IMR-90 (cell line): ENCODE measurements at regions not wholly inside any gene's neighbourhood (a gene's known extent, or its start where the extent isn't known, plus 50 kb on each side); places are given as distances from the start of the nearest gene placed in this dataset.

Experiments
- ATAC-seq: fragments of 200-7000 bp; cut with Tn5 transposase; 2 replicates; pipeline ENCODE4 v1.9.1; 2020; ENCODE audit warnings: low read depth, mild to moderate bottlenecking, moderate library complexity
- BruUV-seq: library from RNA; stranded (reverse); fragments of 400-500 nt; replicated peaks from 2 replicates; lab custom pipeline; 2021; lab: Mats Ljungman, UMichigan
- CTCF ChIA-PET: fragments of 300-600 bp; formaldehyde crosslinking; extraction: SDS; loops from one replicate; lab custom pipeline; 2021; ENCODE audit warnings: antibody characterized with exemption; lab: Yijun Ruan, JAX
- POLR2A ChIA-PET: fragments of 300-600 bp; sonication (Branson Sonifier 250); formaldehyde crosslinking; loops from one replicate; lab custom pipeline; 2022; ENCODE audit warnings: antibody characterized with exemption; ENCODE audit not compliant: unreplicated experiment; lab: Charles Lee
- DNase-seq: peaks from one replicate; pipeline ENCODE4 v3.0.0; 2013
- H2AFZ ChIP-seq: replicated peaks from 2 replicates; pipeline ENCODE3; 2013; ENCODE audit warnings: low read length, mild to moderate bottlenecking; ENCODE audit not compliant: poor library complexity
- H2AK5ac ChIP-seq: 2 replicates; pipeline ENCODE4 v1.6.1; 2013; ENCODE audit warnings: low read depth, low read length, inconsistent platforms
- H2AK9ac ChIP-seq: replicated peaks from 2 replicates; pipeline ENCODE3; 2013; ENCODE audit warnings: mild to moderate bottlenecking, low read depth, low read length, moderate library complexity; ENCODE audit not compliant: poor library complexity
- H2BK120ac ChIP-seq: 2 replicates; pipeline ENCODE4 v1.6.1; 2013; ENCODE audit warnings: low read depth, low read length, inconsistent platforms
- H2BK15ac ChIP-seq: 3 replicates; pipeline ENCODE4 v1.6.1; 2013; ENCODE audit warnings: low read depth, low read length, inconsistent platforms
- H2BK20ac ChIP-seq: 2 replicates; pipeline ENCODE4 v1.6.1; 2013; ENCODE audit warnings: low read depth, mild to moderate bottlenecking, inconsistent platforms, low read length, moderate library complexity
- H2BK5ac ChIP-seq: 2 replicates; pipeline ENCODE4 v1.6.1; 2013; ENCODE audit warnings: mild to moderate bottlenecking, low read depth, low read length, inconsistent platforms; ENCODE audit not compliant: poor library complexity, severe bottlenecking
- H3K14ac ChIP-seq: replicated peaks from 2 replicates; pipeline ENCODE4 v1.6.1; 2013; ENCODE audit warnings: low read depth, low read length, inconsistent platforms
- H3K18ac ChIP-seq: 2 replicates; pipeline ENCODE4 v1.6.1; 2013; ENCODE audit warnings: low read depth, low read length, control low read depth
- H3K23ac ChIP-seq: 2 replicates; pipeline ENCODE4 v1.6.1; 2013; ENCODE audit warnings: low read depth, low read length, inconsistent platforms
- H3K27ac ChIP-seq: 2 replicates; pipeline ENCODE4 v1.5.1; 2013; ENCODE audit warnings: mild to moderate bottlenecking, control low read depth, low read length; ENCODE audit not compliant: insufficient read depth
- H3K27me3 ChIP-seq: 2 replicates; pipeline ENCODE4 v1.6.1; 2013; ENCODE audit warnings: low read length; ENCODE audit not compliant: control insufficient read depth, insufficient read depth
- H3K36me3 ChIP-seq: 2 replicates; pipeline ENCODE4 v1.6.1; 2013; ENCODE audit warnings: low read length, mixed read lengths; ENCODE audit not compliant: control insufficient read depth, insufficient read depth
- H3K4ac ChIP-seq: 2 replicates; pipeline ENCODE4 v1.6.1; 2013; ENCODE audit warnings: low read depth, low read length, inconsistent platforms
- H3K4me1 ChIP-seq: 2 replicates; pipeline ENCODE4 v1.6.1; 2013; ENCODE audit warnings: low read length, mixed read lengths; ENCODE audit not compliant: control insufficient read depth, insufficient read depth
- H3K4me2 ChIP-seq: 2 replicates; pipeline ENCODE4 v1.6.1; 2013; ENCODE audit warnings: low read depth, mild to moderate bottlenecking, control low read depth, low read length, moderate library complexity
- H3K4me3 ChIP-seq: 2 replicates; pipeline ENCODE4 v1.5.1; 2013; ENCODE audit warnings: low read depth, mild to moderate bottlenecking, control low read depth, low read length, moderate library complexity; ENCODE audit not compliant: insufficient read depth
- H3K56ac ChIP-seq: 2 replicates; pipeline ENCODE4 v1.6.1; 2013; ENCODE audit warnings: low read length, inconsistent platforms; ENCODE audit not compliant: insufficient read depth; ENCODE audit errors: extremely low read depth
- H3K79me1 ChIP-seq, 2 experiments: 2 replicates each; pipeline ENCODE4 v1.6.1; 2013; ENCODE audit warnings: low read length in 2 of 2, inconsistent platforms in 1 of 2, low read depth in 1 of 2
- H3K9ac ChIP-seq: 2 replicates; pipeline ENCODE4 v1.6.1; 2013; ENCODE audit warnings: low read depth, low read length, control low read depth
- H3K9me1 ChIP-seq: 2 replicates; pipeline ENCODE4 v1.6.1; 2013; ENCODE audit warnings: low read length, inconsistent platforms; ENCODE audit not compliant: insufficient read depth
- H3K9me3 ChIP-seq: 2 replicates; pipeline ENCODE4 v1.6.1; 2013; ENCODE audit warnings: low read length; ENCODE audit not compliant: control insufficient read depth, insufficient read depth
- H4K20me1 ChIP-seq: 2 replicates; pipeline ENCODE4 v1.6.1; 2013; ENCODE audit warnings: low read length, inconsistent platforms; ENCODE audit not compliant: insufficient read depth
- H4K5ac ChIP-seq: 2 replicates; pipeline ENCODE4 v1.6.1; 2013; ENCODE audit warnings: mild to moderate bottlenecking, low read depth, low read length, control low read depth
- H4K8ac ChIP-seq, 2 experiments: 2 replicates each; pipeline ENCODE4 v1.6.1; 2013; ENCODE audit warnings: low read depth in 2 of 2, low read length in 2 of 2, control low read depth in 1 of 2, inconsistent platforms in 1 of 2
- H4K91ac ChIP-seq: 2 replicates; pipeline ENCODE4 v1.6.1; 2013; ENCODE audit warnings: low read depth, low read length, inconsistent platforms; ENCODE audit not compliant: insufficient read depth
- BHLHE40 ChIP-seq: fragments of 150-350 bp; IDR thresholded peaks from 2 replicates; pipeline ENCODE4 v1.6.1; 2016; ENCODE audit warnings: mild to moderate bottlenecking, low read depth, low read length
- CEBPB ChIP-seq: IDR thresholded peaks from 2 replicates; pipeline ENCODE4 v1.6.1; 2012; ENCODE audit warnings: low read depth, low read length, improper control_type of control experiment
- CHD1 ChIP-seq: IDR thresholded peaks from 2 replicates; pipeline ENCODE4 v1.6.1; 2012; ENCODE audit warnings: low read depth, low read length, improper control_type of control experiment
- FOS ChIP-seq: fragments of 150-350 bp; IDR thresholded peaks from 2 replicates; pipeline ENCODE4 v1.6.1; 2016; ENCODE audit warnings: low read depth, low read length
- MAFK ChIP-seq: IDR thresholded peaks from 2 replicates; pipeline ENCODE4 v1.6.1; 2012; ENCODE audit warnings: low read depth, low read length, improper control_type of control experiment
- MAZ ChIP-seq: IDR thresholded peaks from 2 replicates; pipeline ENCODE4 v1.6.1; 2012; ENCODE audit warnings: low read depth, mild to moderate bottlenecking, low read length, improper control_type of control experiment, moderate library complexity, borderline replicate concordance
- MXI1 ChIP-seq: IDR thresholded peaks from 2 replicates; pipeline ENCODE4 v1.6.1; 2012; ENCODE audit warnings: low read depth, mild to moderate bottlenecking, low read length, moderate library complexity, borderline replicate concordance
- NFE2L2 ChIP-seq: fragments of 150-350 bp; IDR thresholded peaks from 2 replicates; pipeline ENCODE4 v1.6.1; 2016; ENCODE audit warnings: low read depth, mild to moderate bottlenecking, low read length
- POLR2A ChIP-seq: IDR thresholded peaks from 2 replicates; pipeline ENCODE4 v1.6.1; 2012; ENCODE audit warnings: mild to moderate bottlenecking, low read depth, low read length
- RAD21 ChIP-seq: IDR thresholded peaks from 2 replicates; pipeline ENCODE4 v1.6.1; 2012; ENCODE audit warnings: low read length, improper control_type of control experiment
- RCOR1 ChIP-seq: IDR thresholded peaks from 2 replicates; pipeline ENCODE4 v1.6.1; 2012; ENCODE audit warnings: mild to moderate bottlenecking, low read length, improper control_type of control experiment; ENCODE audit not compliant: insufficient replicate concordance
- RFX5 ChIP-seq: IDR thresholded peaks from 2 replicates; pipeline ENCODE4 v1.8.0; 2012; ENCODE audit warnings: low read depth, mild to moderate bottlenecking, low read length, moderate library complexity
- SMC3 ChIP-seq: fragments of 150-350 bp; IDR thresholded peaks from 2 replicates; pipeline ENCODE4 v1.6.1; 2016; ENCODE audit warnings: low read depth, mild to moderate bottlenecking, antibody characterized with exemption, low read length, moderate library complexity
- WGBS, 2 experiments: methylation state at CpG; one replicate each; pipeline versions ENCODE4 v1.1.5 to v1.1.7; 2013; ENCODE audit warnings: missing lambda C conversion rate in 2 of 2; ENCODE audit not compliant: insufficient read length in 1 of 2; ENCODE audit errors: extremely low coverage in 2 of 2; 5-methylcytosine and 5-hydroxymethylcytosine counted together
- dilution Hi-C: fragments of 300-500 bp; cut with HindIII; formaldehyde crosslinking; loops from one replicate; pipeline ENCODE4 v1.14.3; 2018; ENCODE audit warnings: low sequenced_read_pairs; ENCODE audit not compliant: unreplicated experiment
- in situ Hi-C: fragments of 300-500 bp; cut with MboI; formaldehyde crosslinking; loops from 3 replicates; pipeline ENCODE4 v1.14.3; 2019; ENCODE audit warnings: low sequenced_read_pairs, inconsistent platforms, mixed read lengths
- intact Hi-C: fragments of 100-400 bp; cut with micrococcal nuclease; formaldehyde crosslinking; loops from 2 replicates; pipeline ENCODE4 v1.10.0; 2022
- TF ChIP-seq, protein P1 (sequence below): fragments of 150-350 bp; IDR thresholded peaks from 2 replicates; pipeline ENCODE4 v1.6.1; 2017; ENCODE audit warnings: mild to moderate bottlenecking, antibody characterized with exemption, low read length, low read depth
- TF ChIP-seq, protein P2 (sequence below): fragments of 150-350 bp; IDR thresholded peaks from 2 replicates; pipeline ENCODE4 v1.6.1; 2016; ENCODE audit warnings: low read depth, mild to moderate bottlenecking, low read length, moderate library complexity, borderline replicate concordance
- TF ChIP-seq, protein P3 (sequence below): conservative IDR thresholded peaks from 2 replicates; pipeline ENCODE4 v1.5.1; 2012; ENCODE audit warnings: mild to moderate bottlenecking, low read depth, low read length, improper control_type of control experiment

DNA sequence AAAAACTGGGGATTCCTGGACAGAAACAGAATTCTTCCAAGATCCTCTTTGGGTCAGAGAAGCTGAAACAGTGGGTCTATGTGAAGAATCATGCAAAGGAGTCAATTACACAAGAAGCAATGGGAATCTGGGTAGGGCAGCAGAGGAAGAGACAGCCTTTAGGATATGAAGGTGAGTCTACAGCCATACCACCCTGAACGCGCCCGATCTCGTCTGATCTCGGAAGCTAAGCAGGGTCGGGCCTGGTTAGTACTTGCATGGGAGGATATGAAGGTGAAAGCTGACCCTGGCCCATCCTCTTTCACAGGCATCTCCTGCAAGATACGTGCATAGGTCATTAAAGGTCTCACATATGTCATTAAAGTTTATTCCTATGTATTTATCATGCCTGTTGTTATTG is 1080.9 kb upstream of the FANCL start:
- H3K79me1 ChIP-seq = no peaks in the 10 kb centered on the region
- no peak overlapping the region for H2BK15ac ChIP-seq
- H3K14ac ChIP-seq = no peak overlapping the region
- TF ChIP-seq BHLHE40 (no peak), MXI1 (no peak), CHD1 (no peak), SMC3 (no peak), RAD21 (no peak), RCOR1 (no peak), CEBPB (no peak), POLR2A (no peak), NFE2L2 (no peak), MAZ (no peak), RFX5 (no peak), FOS (no peak), MAFK (no peak)
- TF ChIP-seq, protein P1, sequence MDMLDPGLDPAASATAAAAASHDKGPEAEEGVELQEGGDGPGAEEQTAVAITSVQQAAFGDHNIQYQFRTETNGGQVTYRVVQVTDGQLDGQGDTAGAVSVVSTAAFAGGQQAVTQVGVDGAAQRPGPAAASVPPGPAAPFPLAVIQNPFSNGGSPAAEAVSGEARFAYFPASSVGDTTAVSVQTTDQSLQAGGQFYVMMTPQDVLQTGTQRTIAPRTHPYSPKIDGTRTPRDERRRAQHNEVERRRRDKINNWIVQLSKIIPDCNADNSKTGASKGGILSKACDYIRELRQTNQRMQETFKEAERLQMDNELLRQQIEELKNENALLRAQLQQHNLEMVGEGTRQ = no peak
- TF ChIP-seq, protein P2, sequence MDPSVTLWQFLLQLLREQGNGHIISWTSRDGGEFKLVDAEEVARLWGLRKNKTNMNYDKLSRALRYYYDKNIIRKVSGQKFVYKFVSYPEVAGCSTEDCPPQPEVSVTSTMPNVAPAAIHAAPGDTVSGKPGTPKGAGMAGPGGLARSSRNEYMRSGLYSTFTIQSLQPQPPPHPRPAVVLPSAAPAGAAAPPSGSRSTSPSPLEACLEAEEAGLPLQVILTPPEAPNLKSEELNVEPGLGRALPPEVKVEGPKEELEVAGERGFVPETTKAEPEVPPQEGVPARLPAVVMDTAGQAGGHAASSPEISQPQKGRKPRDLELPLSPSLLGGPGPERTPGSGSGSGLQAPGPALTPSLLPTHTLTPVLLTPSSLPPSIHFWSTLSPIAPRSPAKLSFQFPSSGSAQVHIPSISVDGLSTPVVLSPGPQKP = no peak
- TF ChIP-seq, protein P3, sequence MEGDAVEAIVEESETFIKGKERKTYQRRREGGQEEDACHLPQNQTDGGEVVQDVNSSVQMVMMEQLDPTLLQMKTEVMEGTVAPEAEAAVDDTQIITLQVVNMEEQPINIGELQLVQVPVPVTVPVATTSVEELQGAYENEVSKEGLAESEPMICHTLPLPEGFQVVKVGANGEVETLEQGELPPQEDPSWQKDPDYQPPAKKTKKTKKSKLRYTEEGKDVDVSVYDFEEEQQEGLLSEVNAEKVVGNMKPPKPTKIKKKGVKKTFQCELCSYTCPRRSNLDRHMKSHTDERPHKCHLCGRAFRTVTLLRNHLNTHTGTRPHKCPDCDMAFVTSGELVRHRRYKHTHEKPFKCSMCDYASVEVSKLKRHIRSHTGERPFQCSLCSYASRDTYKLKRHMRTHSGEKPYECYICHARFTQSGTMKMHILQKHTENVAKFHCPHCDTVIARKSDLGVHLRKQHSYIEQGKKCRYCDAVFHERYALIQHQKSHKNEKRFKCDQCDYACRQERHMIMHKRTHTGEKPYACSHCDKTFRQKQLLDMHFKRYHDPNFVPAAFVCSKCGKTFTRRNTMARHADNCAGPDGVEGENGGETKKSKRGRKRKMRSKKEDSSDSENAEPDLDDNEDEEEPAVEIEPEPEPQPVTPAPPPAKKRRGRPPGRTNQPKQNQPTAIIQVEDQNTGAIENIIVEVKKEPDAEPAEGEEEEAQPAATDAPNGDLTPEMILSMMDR = no peak
- no peak overlapping the region for H2BK5ac ChIP-seq
- dilution Hi-C loops = no loop called here
- H4K91ac ChIP-seq = no peak overlapping the region
- H4K5ac ChIP-seq = no peak overlapping the region
- BruUV-seq = no TSS peak
- ATAC-seq = no peak
- H3K9ac ChIP-seq = no peak overlapping the region
- no peaks in the 10 kb centered on the region for H3K9me3 ChIP-seq
- H3K4me2 ChIP-seq = no peak overlapping the region
- H3K4me3 ChIP-seq = no peak overlapping the region
- in situ Hi-C loops = no loop called here
- H3K18ac ChIP-seq = no peak overlapping the region
- POLR2A ChIA-PET = no interaction called here
- no peak overlapping the region for H3K4ac ChIP-seq
- no peak overlapping the region for H2AFZ ChIP-seq
- H3K27ac ChIP-seq = no peak overlapping the region
- DNase-seq = no peak
- no peak overlapping the region for H2AK5ac ChIP-seq
- CTCF ChIA-PET = no interaction called here
- H3K36me3 ChIP-seq = no peaks in the 10 kb centered on the region
- no peak overlapping the region for H2BK20ac ChIP-seq
- no peak overlapping the region for H3K23ac ChIP-seq
- WGBS, 2 experiments = no CpG with 5 or more reads among the region's 7 CpGs
- intact Hi-C loops = no loop called here
- no peaks in the 10 kb centered on the region for H4K20me1 ChIP-seq
- no peak overlapping the region for H3K56ac ChIP-seq
- H4K8ac ChIP-seq = no peak overlapping the region
- no peaks in the 10 kb centered on the region for H3K27me3 ChIP-seq
- no peaks in the 10 kb centered on the region for H3K9me1 ChIP-seq
- no peak overlapping the region for H2BK120ac ChIP-seq
- H3K4me1 ChIP-seq = no peaks in the 10 kb centered on the region
- H2AK9ac ChIP-seq = no peak overlapping the region
